Activated effector memory CD4-positive, alpha-beta T cell treated with anti-CD3 and anti-CD28 coated beads, Interleukin-2, amount 50 U/mL, for 16 hours (primary cell): ENCODE measurements at regions not wholly inside any gene's neighbourhood (a gene's known extent, or its start where the extent isn't known, plus 50 kb on each side); places are given as distances from the start of the nearest gene placed in this dataset.

Source experiments
- DNase-seq: peaks from one replicate; pipeline ENCODE4 v3.0.0-alpha.2; 2020

GRCh38 chr12:107351109-107351508 is 257.8 kb upstream of the CRY1 start:
- DNase-seq = no peak

GRCh38 chr12:107351713-107352112 is 258.4 kb upstream of the CRY1 start:
- DNase-seq = no peak

- DNase-seq = no peak
These were observed 259.2 kb upstream of the CRY1 start for GRCh38 chr12:107352347-107353081.

GRCh38 chr12:107353312-107353711 is 260.0 kb upstream of the CRY1 start:
- DNase-seq = no peak

GRCh38 chr12:107355004-107355565 is 261.7 kb upstream of the CRY1 start:
- no peak for DNase-seq

- DNase-seq = no peak
These were observed 262.3 kb upstream of the CRY1 start for GRCh38 chr12:107355612-107356011.

- DNase-seq = no peak
These were observed 263.1 kb upstream of the CRY1 start for GRCh38 chr12:107356266-107356936.

- DNase-seq = no peak
These were observed 263.6 kb upstream of the CRY1 start for GRCh38 chr12:107356937-107357295.

GRCh38 chr12:107359382-107359781 is 266.0 kb upstream of the CRY1 start:
- DNase-seq = no peak

GRCh38 chr12:107360033-107360432 is 266.7 kb upstream of the CRY1 start:
- no peak for DNase-seq

GRCh38 chr12:107360482-107360881 is 267.1 kb upstream of the CRY1 start:
- DNase-seq = no peak

- no peak for DNase-seq
These were observed 268.6 kb upstream of the CRY1 start for GRCh38 chr12:107361970-107362369.

- no peak for DNase-seq
These were observed 269.6 kb upstream of the CRY1 start for GRCh38 chr12:107362960-107363359.

- no peak for DNase-seq
These were observed 271.6 kb upstream of the CRY1 start for GRCh38 chr12:107364875-107365518.

GRCh38 chr12:107365703-107366102 is 272.4 kb upstream of the CRY1 start:
- no peak for DNase-seq

GRCh38 chr12:107366322-107366721 is 273.0 kb upstream of the CRY1 start:
- no peak for DNase-seq

GRCh38 chr12:107368586-107368985 is 275.2 kb upstream of the CRY1 start:
- peak; percentile 82 for DNase-seq

GRCh38 chr12:107369006-107369405 is 275.7 kb upstream of the CRY1 start:
- DNase-seq = no peak

GRCh38 chr12:107369679-107370078 is 276.3 kb upstream of the CRY1 start:
- DNase-seq = no peak

GRCh38 chr12:107372229-107372658 is 278.9 kb upstream of the CRY1 start:
- DNase-seq = no peak

- no peak for DNase-seq
These were observed 280.0 kb upstream of the CRY1 start for GRCh38 chr12:107373238-107373809.

GRCh38 chr12:107374161-107374840 is 281.0 kb upstream of the CRY1 start:
- DNase-seq = no peak

- DNase-seq = no peak
These were observed 281.9 kb upstream of the CRY1 start for GRCh38 chr12:107375231-107375630.
